ENCODE measurements at regions not wholly inside any gene's neighbourhood (a gene's known extent, or its start where the extent isn't known, plus 50 kb on each side); places are given as distances from the start of the nearest gene placed in this dataset.
"Not testable (repeated sequence)": the region's sequence is repeated elsewhere in the genome, so short reads cannot be mapped to it uniquely, and the experiment has no call there.

GRCh38 chr20:57787151-57787989 lies 77.6 kb upstream of the PMEPA1 start:
- DNase-seq (ENCODE audit: low read depth in 3 of 3, low spot score in 2 of 3) = no peak

GRCh38 chr20:57786304-57786932 lies 76.6 kb upstream of the PMEPA1 start:
- no peak for DNase-seq (ENCODE audit: low read depth in 3 of 3, low spot score in 2 of 3)

- DNase-seq (ENCODE audit: low read depth in 3 of 3, low spot score in 2 of 3) = no peak
These were observed 75.9 kb upstream of the PMEPA1 start for GRCh38 chr20:57785720-57786119.

- DNase-seq (ENCODE audit: low read depth in 3 of 3, low spot score in 2 of 3) = no peak
These were observed 75.2 kb upstream of the PMEPA1 start for GRCh38 chr20:57785061-57785460.

GRCh38 chr20:57783956-57784837 lies 74.4 kb upstream of the PMEPA1 start:
- no peak for DNase-seq (ENCODE audit: low read depth in 3 of 3, low spot score in 2 of 3)

- no peak for DNase-seq (ENCODE audit: low read depth in 3 of 3, low spot score in 2 of 3)
These were observed 73.4 kb upstream of the PMEPA1 start for GRCh38 chr20:57783196-57783595.

GRCh38 chr20:57782631-57783041 lies 72.8 kb upstream of the PMEPA1 start:
- no peak for DNase-seq (ENCODE audit: low read depth in 3 of 3, low spot score in 2 of 3)

GRCh38 chr20:57781901-57782300 lies 72.1 kb upstream of the PMEPA1 start:
- no peak for DNase-seq (ENCODE audit: low read depth in 3 of 3, low spot score in 2 of 3)

- no peak for DNase-seq (ENCODE audit: low read depth in 3 of 3, low spot score in 2 of 3)
These were observed 71.1 kb upstream of the PMEPA1 start for GRCh38 chr20:57780906-57781305.

- no peak for DNase-seq (ENCODE audit: low read depth in 3 of 3, low spot score in 2 of 3)
These were observed 70.6 kb upstream of the PMEPA1 start for GRCh38 chr20:57780398-57780797.

GRCh38 chr20:57779401-57780003 lies 69.7 kb upstream of the PMEPA1 start:
- DNase-seq (ENCODE audit: low read depth in 3 of 3, low spot score in 2 of 3) = no peak

GRCh38 chr20:57777911-57778310 lies 68.1 kb upstream of the PMEPA1 start:
- DNase-seq (ENCODE audit: low read depth in 3 of 3, low spot score in 2 of 3) = no peak

- no peak for DNase-seq (ENCODE audit: low read depth in 3 of 3, low spot score in 2 of 3)
These were observed 65.1 kb upstream of the PMEPA1 start for GRCh38 chr20:57774951-57775350.

- DNase-seq (ENCODE audit: low read depth in 3 of 3, low spot score in 2 of 3) = no peak
These were observed 64.5 kb upstream of the PMEPA1 start for GRCh38 chr20:57774111-57774880.

GRCh38 chr20:57773059-57773815 lies 63.4 kb upstream of the PMEPA1 start:
- no peak for DNase-seq (ENCODE audit: low read depth in 3 of 3, low spot score in 2 of 3)

GRCh38 chr20:57772349-57772964 lies 62.6 kb upstream of the PMEPA1 start:
- DNase-seq (ENCODE audit: low read depth in 3 of 3, low spot score in 2 of 3) = no peak

- DNase-seq (ENCODE audit: low read depth in 3 of 3, low spot score in 2 of 3) = no peak
These were observed 61.3 kb upstream of the PMEPA1 start for GRCh38 chr20:57770852-57771720.

GRCh38 chr20:57770401-57770800 lies 60.6 kb upstream of the PMEPA1 start:
- not testable (repeated sequence) for DNase-seq (ENCODE audit: low read depth in 3 of 3, low spot score in 2 of 3)
